Choroid plexus epithelial cell (primary cell): ENCODE measurements at regions not wholly inside any gene's neighbourhood (a gene's known extent, or its start where the extent isn't known, plus 50 kb on each side); places are given as distances from the start of the nearest gene placed in this dataset.
"Not testable (repeated sequence)": the region's sequence is repeated elsewhere in the genome, so short reads cannot be mapped to it uniquely, and the experiment has no call there.

ENCODE experiments used
- DNase-seq: peaks from one replicate; pipeline ENCODE4 v3.0.0-alpha.2; 2010; ENCODE audit warnings: low read depth
- H3K4me3 ChIP-seq: 2 replicates; pipeline ENCODE4 v1.5.1; 2011; ENCODE audit warnings: low read depth, mild to moderate bottlenecking, control low read depth, low read length, moderate library complexity
- TF ChIP-seq, protein P1 (sequence below): conservative IDR thresholded peaks from 2 replicates; pipeline ENCODE4 v1.5.1; 2011; ENCODE audit warnings: low read depth, mild to moderate bottlenecking, control low read depth, inconsistent platforms, low read length, moderate library complexity

GRCh38 chr14:82963756-82964155 lies 1430.1 kb upstream of the SEL1L start:
- TF ChIP-seq, protein P1, sequence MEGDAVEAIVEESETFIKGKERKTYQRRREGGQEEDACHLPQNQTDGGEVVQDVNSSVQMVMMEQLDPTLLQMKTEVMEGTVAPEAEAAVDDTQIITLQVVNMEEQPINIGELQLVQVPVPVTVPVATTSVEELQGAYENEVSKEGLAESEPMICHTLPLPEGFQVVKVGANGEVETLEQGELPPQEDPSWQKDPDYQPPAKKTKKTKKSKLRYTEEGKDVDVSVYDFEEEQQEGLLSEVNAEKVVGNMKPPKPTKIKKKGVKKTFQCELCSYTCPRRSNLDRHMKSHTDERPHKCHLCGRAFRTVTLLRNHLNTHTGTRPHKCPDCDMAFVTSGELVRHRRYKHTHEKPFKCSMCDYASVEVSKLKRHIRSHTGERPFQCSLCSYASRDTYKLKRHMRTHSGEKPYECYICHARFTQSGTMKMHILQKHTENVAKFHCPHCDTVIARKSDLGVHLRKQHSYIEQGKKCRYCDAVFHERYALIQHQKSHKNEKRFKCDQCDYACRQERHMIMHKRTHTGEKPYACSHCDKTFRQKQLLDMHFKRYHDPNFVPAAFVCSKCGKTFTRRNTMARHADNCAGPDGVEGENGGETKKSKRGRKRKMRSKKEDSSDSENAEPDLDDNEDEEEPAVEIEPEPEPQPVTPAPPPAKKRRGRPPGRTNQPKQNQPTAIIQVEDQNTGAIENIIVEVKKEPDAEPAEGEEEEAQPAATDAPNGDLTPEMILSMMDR: no peak
- no peak overlapping the region for H3K4me3 ChIP-seq
- DNase-seq: no peak

DNA sequence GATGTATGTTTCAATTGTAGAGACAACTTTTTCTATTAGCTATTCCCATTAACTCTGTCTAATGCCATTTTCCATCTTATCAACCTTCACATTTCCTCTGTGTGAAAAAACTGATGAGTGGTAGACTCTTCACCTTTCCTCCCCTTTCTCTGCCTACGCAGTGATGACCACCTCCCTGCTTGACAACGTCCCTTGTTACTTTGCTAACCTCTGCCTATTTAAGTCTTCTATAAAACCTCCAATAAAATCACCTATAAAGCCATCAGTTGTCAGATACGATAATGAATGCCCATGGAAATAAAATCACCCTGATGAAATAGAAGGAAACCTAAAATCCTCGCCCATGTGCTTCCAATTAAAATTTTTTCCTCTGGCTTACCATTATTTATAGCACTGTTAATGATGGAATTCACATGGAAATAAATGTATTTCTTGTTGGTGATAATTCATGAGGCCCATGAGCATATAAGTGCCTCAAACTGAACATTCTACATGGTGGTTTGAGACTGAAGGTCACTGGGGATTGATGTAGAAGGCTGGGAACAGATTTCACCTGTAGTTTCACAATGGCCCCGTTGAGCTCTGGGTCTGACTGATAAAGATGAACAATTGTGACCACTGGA lies 1454.0 kb upstream of the SEL1L start:
- no peak overlapping the region for H3K4me3 ChIP-seq

DNA sequence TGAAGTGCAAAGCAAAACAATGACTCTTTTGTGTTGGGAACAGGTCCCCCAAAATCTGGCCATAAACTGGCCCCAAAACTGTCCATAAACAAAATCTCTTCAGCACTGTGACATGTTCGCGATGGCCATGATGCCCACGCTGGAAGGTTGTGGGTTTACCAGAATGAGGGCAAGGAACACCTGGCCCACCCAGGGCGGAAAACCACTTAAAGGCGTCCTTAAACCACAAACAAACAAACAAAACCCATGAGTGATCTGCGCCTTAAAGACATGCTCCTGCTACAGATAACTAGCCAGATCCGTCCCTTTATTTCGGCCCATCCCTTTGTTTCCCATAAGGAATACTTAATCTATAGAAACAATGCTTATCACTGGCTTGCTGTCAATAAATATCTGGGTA lies 1460.9 kb upstream of the SEL1L start:
- H3K4me3 ChIP-seq, DNase-seq: not testable (repeated sequence)

More for the DNA sequence above, 1454.0 kb upstream of the SEL1L start:
- TF ChIP-seq, protein P1: no peak
- DNase-seq: no peak

- H3K4me3 ChIP-seq: no peak overlapping the region
- TF ChIP-seq, protein P1: peak; percentile 40
- peak; percentile 13 for DNase-seq
These were observed 1466.1 kb upstream of the SEL1L start for GRCh38 chr14:82999802-83000201.

- no peak for DNase-seq
- TF ChIP-seq, protein P1: no peak
- H3K4me3 ChIP-seq: no peak overlapping the region
These were observed 1470.9 kb upstream of the SEL1L start for GRCh38 chr14:83004456-83005006.

GRCh38 chr14:83006121-83006670 lies 1472.5 kb upstream of the SEL1L start:
- no peak for DNase-seq
- H3K4me3 ChIP-seq: no peak overlapping the region
- TF ChIP-seq, protein P1: no peak

GRCh38 chr14:83007052-83007451 lies 1473.4 kb upstream of the SEL1L start:
- DNase-seq, H3K4me3 ChIP-seq: not testable (repeated sequence)

DNA sequence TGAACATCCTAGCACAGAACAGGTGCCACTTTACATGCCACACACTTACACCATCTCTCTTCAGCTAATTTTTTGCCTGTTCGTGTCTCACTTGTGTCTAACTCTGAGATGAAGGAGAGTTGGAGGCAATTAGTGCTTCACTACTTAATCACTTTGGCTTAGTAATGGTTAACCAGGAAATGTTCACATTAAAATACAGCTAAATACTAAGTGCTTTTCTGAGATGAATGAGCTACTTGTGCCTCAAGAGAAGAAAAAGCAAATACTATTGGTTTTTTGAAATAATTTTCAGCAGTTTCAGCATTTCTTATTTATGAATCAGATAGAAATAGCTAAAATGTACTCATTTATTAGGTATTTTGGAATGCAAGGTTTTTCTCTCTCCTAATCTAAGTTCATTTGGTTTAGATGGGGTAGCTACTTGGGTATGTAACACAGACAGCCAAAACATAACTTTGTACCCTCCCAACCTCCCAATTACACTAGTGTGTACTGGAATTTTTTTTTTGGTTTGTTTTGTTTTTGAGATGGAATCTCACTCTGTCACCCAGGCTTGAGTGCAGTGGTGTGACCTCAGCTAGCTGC lies 1474.1 kb upstream of the SEL1L start:
- H3K4me3 ChIP-seq: no peak overlapping the region
- TF ChIP-seq, protein P1: no peak
- DNase-seq: no peak
